HEK293 (cell line): ENCODE measurements at regions not wholly inside any gene's neighbourhood (a gene's known extent, or its start where the extent isn't known, plus 50 kb on each side); places are given as distances from the start of the nearest gene placed in this dataset.

Experiments
- CTCF ChIP-seq: fragments of 450-650 bp; formaldehyde crosslinking; IDR thresholded peaks from 2 replicates; pipeline ENCODE4 v1.5.1; 2016; ENCODE audit warnings: missing biosample characterization, missing genetic modification characterization
- SCRT1 ChIP-seq: fragments of 450-650 bp; formaldehyde crosslinking; IDR thresholded peaks from 2 replicates; pipeline ENCODE4 v1.5.1; 2016; ENCODE audit warnings: missing biosample characterization, missing genetic modification characterization, borderline replicate concordance
- ZBTB7A ChIP-seq: fragments of 450-650 bp; formaldehyde crosslinking; IDR thresholded peaks from 2 replicates; pipeline ENCODE4 v1.5.1; 2016; ENCODE audit warnings: low read depth, missing biosample characterization, missing genetic modification characterization
- ZNF155 ChIP-seq: fragments of 450-650 bp; formaldehyde crosslinking; IDR thresholded peaks from 2 replicates; pipeline ENCODE4 v1.5.1; 2016; ENCODE audit warnings: missing biosample characterization, missing genetic modification characterization
- ZNF239 ChIP-seq: fragments of 450-650 bp; formaldehyde crosslinking; IDR thresholded peaks from 2 replicates; pipeline ENCODE4 v1.5.1; 2016; ENCODE audit warnings: missing biosample characterization, missing genetic modification characterization
- ZNF37A ChIP-seq: fragments of 450-650 bp; IDR thresholded peaks from 2 replicates; pipeline ENCODE4 v1.5.1; 2018; ENCODE audit warnings: missing biosample characterization, missing genetic modification characterization
- ZNF626 ChIP-seq: fragments of 450-650 bp; sonication (Bioruptor Pico); formaldehyde crosslinking; IDR thresholded peaks from 2 replicates; pipeline ENCODE4 v1.5.1; 2018; ENCODE audit warnings: missing biosample characterization, missing genetic modification characterization, inconsistent platforms
- ZSCAN23 ChIP-seq: fragments of 450-650 bp; formaldehyde crosslinking; IDR thresholded peaks from 2 replicates; pipeline ENCODE4 v1.5.1; 2016; ENCODE audit warnings: missing biosample characterization, missing genetic modification characterization
- ZSCAN30 ChIP-seq: fragments of 450-650 bp; IDR thresholded peaks from 2 replicates; pipeline ENCODE4 v1.5.1; 2018; ENCODE audit warnings: missing biosample characterization, mild to moderate bottlenecking, missing genetic modification characterization, moderate library complexity
- TF ChIP-seq, protein P1 (sequence below): fragments of 450-650 bp; formaldehyde crosslinking; IDR thresholded peaks from 2 replicates; pipeline ENCODE4 v1.5.1; 2016; ENCODE audit warnings: missing biosample characterization, missing genetic modification characterization
- TF ChIP-seq, protein P2 (sequence below): sonication (generic); formaldehyde crosslinking; IDR thresholded peaks from 2 replicates; pipeline ENCODE4 v1.8.1; 2022; ENCODE audit warnings: mild to moderate bottlenecking, moderate library complexity, missing genetic modification reagents
- TF ChIP-seq, protein P3 (sequence below): fragments of 450-650 bp; formaldehyde crosslinking; IDR thresholded peaks from 2 replicates; pipeline ENCODE4 v1.5.1; 2017; ENCODE audit warnings: missing biosample characterization, missing genetic modification characterization

GRCh38 chr2:217160103-217160743 is 300.4 kb upstream of the TNP1 start:
- TF ChIP-seq CTCF (tag by site-specific recombination): no peak
- no peak for TF ChIP-seq ZNF239
- TF ChIP-seq ZSCAN23 (tag by site-specific recombination): no peak
- TF ChIP-seq SCRT1 (tag by site-specific recombination): no peak
- no peak for TF ChIP-seq ZBTB7A
- TF ChIP-seq ZNF626 (tag by site-specific recombination): no peak
- TF ChIP-seq ZSCAN30 (tag by site-specific recombination): no peak
- TF ChIP-seq, protein P1, sequence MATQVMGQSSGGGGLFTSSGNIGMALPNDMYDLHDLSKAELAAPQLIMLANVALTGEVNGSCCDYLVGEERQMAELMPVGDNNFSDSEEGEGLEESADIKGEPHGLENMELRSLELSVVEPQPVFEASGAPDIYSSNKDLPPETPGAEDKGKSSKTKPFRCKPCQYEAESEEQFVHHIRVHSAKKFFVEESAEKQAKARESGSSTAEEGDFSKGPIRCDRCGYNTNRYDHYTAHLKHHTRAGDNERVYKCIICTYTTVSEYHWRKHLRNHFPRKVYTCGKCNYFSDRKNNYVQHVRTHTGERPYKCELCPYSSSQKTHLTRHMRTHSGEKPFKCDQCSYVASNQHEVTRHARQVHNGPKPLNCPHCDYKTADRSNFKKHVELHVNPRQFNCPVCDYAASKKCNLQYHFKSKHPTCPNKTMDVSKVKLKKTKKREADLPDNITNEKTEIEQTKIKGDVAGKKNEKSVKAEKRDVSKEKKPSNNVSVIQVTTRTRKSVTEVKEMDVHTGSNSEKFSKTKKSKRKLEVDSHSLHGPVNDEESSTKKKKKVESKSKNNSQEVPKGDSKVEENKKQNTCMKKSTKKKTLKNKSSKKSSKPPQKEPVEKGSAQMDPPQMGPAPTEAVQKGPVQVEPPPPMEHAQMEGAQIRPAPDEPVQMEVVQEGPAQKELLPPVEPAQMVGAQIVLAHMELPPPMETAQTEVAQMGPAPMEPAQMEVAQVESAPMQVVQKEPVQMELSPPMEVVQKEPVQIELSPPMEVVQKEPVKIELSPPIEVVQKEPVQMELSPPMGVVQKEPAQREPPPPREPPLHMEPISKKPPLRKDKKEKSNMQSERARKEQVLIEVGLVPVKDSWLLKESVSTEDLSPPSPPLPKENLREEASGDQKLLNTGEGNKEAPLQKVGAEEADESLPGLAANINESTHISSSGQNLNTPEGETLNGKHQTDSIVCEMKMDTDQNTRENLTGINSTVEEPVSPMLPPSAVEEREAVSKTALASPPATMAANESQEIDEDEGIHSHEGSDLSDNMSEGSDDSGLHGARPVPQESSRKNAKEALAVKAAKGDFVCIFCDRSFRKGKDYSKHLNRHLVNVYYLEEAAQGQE (tag by site-specific recombination): no peak
- TF ChIP-seq ZNF37A (tag by site-specific recombination): no peak
- TF ChIP-seq, protein P2, sequence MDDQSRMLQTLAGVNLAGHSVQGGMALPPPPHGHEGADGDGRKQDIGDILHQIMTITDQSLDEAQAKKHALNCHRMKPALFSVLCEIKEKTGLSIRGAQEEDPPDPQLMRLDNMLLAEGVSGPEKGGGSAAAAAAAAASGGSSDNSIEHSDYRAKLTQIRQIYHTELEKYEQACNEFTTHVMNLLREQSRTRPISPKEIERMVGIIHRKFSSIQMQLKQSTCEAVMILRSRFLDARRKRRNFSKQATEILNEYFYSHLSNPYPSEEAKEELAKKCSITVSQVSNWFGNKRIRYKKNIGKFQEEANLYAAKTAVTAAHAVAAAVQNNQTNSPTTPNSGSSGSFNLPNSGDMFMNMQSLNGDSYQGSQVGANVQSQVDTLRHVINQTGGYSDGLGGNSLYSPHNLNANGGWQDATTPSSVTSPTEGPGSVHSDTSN (CRISPR knock-in tag): no peak
- TF ChIP-seq ZNF155 (tag by site-specific recombination): no peak
- TF ChIP-seq, protein P3, sequence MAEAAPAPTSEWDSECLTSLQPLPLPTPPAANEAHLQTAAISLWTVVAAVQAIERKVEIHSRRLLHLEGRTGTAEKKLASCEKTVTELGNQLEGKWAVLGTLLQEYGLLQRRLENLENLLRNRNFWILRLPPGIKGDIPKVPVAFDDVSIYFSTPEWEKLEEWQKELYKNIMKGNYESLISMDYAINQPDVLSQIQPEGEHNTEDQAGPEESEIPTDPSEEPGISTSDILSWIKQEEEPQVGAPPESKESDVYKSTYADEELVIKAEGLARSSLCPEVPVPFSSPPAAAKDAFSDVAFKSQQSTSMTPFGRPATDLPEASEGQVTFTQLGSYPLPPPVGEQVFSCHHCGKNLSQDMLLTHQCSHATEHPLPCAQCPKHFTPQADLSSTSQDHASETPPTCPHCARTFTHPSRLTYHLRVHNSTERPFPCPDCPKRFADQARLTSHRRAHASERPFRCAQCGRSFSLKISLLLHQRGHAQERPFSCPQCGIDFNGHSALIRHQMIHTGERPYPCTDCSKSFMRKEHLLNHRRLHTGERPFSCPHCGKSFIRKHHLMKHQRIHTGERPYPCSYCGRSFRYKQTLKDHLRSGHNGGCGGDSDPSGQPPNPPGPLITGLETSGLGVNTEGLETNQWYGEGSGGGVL (tag by site-specific recombination): no peak
